IPS-NIHi11 (cell line): ENCODE measurements at regions not wholly inside any gene's neighbourhood (a gene's known extent, or its start where the extent isn't known, plus 50 kb on each side); places are given as distances from the start of the nearest gene placed in this dataset.
"Not testable (repeated sequence)": the region's sequence is repeated elsewhere in the genome, so short reads cannot be mapped to it uniquely, and the experiment has no call there.

Experiments used
- DNase-seq: peaks from one replicate; pipeline ENCODE4 v3.0.0; 2012; ENCODE audit warnings: mixed read lengths, low spot score

- DNase-seq, result not testable (repeated sequence)
These were observed 56.6 kb downstream of the CHST2 start for GRCh38 chr3:143175940-143176894.

DNA sequence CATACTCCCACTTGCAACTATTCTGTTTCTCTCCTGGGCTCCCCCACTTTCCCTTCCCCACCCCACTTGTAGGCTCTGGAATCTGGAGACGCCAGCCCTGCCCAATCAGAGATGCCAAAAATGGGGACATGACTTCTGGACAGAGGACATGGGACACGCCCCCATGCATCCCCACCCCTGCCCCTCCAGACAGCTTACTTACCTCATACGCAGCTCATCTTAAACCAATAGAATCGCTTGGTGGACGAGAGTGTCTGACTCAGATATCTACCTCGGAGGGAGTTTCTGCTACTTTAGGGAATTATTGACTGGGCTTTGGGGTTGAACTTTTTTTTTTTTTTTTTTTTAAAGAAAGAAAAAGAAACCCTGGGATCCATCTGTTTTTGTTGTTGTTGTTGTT lies 58.4 kb downstream of the CHST2 start:
- not testable (repeated sequence) for DNase-seq

DNA sequence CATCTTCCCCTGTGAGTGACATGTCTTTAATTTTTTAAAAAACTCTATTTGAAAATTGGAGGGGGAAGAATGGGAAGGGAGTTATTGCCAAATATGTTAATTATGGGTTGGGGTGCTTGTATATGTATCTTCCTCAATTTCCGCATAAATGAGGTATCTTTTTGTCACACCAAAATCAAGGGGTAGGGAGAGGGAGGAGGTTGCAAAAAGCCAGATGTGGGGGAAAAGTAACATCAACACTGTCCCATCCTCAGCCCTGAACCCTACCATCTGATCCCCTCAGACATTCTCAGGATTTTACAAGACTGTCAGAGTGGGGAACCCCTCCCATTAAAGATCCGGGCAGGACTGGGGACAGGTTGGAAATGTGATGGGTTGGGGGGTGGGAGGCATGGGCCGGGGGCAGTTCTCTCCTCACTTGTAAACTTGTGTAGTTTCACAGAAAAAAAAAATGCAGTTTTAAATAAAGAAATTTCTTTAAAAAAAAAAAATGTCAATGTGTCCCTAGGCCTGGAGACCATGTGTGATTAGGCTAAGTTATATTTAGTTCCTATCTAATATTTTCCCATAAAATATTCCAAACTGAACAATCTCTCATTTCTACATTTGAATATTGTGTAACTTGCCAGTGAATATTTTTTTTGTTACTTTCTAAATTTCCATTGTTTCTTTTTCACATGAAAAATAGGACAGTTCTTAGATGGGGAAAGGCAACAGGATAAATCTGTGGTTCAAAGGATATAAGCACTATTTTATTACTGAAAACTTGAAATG lies 59.4 kb downstream of the CHST2 start:
- not testable (repeated sequence) for DNase-seq

- DNase-seq, result no peak
These were observed 60.0 kb downstream of the CHST2 start for GRCh38 chr3:143179603-143180002.

- DNase-seq, result not testable (repeated sequence)
These were observed 61.3 kb downstream of the CHST2 start for GRCh38 chr3:143180860-143181259.

- DNase-seq, result not testable (repeated sequence)
These were observed 62.4 kb downstream of the CHST2 start for GRCh38 chr3:143181977-143182376.

GRCh38 chr3:143182866-143183664 lies 63.5 kb downstream of the CHST2 start:
- DNase-seq, result no peak

GRCh38 chr3:143183665-143183964 lies 64.0 kb downstream of the CHST2 start:
- no peak for DNase-seq

DNA sequence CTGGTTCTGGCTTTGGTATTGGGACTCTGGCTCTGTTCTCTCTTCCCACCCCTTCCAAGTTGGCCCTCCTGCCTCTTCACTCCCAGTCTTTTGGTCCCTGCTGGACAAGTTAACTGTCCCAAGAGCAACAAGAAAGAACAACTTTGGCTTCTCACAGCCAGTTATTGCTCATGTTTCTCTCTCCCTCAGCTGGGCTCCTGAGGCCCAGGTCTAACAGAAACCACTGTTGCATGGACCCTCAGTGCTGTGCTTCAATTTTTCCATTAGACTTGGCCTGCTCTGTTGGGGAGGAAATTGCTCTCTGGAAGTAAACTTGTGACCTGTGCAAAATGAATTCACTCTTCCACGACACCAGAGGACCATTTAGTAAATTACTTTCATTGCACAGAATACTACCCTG lies 64.5 kb downstream of the CHST2 start:
- DNase-seq, result no peak

DNA sequence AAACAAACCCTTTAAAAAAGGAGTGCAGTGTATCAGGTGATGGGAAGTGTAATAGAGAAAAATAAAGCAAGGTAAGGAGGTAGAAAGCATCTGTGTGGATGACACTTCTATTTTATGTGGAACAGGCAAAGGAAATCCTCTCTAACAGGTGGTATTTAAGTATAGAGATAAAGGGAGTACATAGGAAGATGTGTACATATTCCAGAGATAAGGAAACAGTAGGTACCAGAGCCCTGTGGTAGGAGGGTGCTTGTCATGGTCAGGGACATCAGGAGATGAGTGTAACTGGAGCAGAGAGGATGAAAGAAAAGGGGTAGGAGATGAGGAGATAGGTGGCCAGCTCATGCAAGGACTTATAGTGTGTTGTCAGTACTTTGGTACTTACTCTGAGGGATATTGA lies 65.8 kb downstream of the CHST2 start:
- DNase-seq, result no peak

DNA sequence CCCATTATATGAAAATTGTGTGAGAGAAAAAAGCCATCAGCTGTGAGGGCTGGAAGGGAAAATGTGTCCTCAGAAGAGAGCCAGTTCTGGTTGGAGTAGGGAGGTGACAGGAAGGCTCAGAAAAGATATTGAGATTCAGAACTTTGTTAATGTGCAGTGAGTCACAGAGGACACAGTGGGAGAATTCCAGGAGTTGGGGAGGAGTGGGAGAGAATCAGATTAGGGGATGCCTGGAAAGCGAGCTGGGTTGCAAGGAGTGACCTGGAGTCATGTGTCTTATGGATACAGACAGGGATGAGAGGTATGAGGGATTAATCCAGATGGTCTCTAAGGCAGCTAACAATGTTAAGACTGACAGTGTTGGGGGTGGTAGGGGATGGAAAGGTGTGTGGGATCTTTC lies 67.5 kb downstream of the CHST2 start:
- DNase-seq, result no peak

GRCh38 chr3:143188881-143189280 lies 69.3 kb downstream of the CHST2 start:
- DNase-seq, result no peak

DNA sequence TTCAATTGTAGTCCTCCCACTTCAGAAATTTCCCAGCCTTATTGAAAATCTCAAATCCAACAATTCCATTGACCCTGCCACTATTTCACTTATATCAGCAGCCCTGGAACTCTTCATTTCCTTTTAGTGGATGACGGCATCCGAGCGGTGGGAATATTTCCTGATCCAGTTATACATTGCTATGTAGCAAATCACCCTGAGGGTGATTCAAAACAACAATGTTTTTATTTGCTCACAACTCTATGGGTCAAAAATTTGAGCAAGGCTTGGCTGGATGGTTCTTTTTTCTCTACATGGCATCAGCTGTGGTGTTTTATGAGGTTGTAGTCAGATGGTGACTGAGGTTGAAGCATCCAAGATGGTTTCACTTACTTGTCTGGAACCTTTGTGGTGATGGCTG lies 70.5 kb downstream of the CHST2 start:
- DNase-seq, result no peak

DNA sequence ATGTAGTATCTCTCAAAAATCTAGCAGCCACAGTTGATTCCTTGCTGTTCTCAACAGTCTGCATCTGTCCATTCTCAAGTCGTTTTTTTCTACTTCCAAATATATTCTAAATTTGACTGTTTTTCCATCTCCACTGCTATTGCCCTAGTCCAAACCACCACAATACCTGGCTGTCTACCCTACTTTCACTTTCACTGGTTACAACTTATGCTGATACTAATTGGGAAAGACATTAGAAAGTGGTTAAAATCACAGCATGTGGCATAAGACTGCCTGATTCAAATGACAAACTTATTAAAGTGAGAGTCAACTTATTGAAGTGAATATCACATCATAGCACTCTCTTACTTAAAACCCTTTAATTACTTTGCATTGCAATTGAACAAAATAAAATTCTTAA lies 72.6 kb downstream of the CHST2 start:
- DNase-seq, result no peak

- no peak for DNase-seq
These were observed 80.7 kb downstream of the CHST2 start for GRCh38 chr3:143200001-143200924.

- DNase-seq, result no peak
These were observed 81.5 kb downstream of the CHST2 start for GRCh38 chr3:143201045-143201444.

DNA sequence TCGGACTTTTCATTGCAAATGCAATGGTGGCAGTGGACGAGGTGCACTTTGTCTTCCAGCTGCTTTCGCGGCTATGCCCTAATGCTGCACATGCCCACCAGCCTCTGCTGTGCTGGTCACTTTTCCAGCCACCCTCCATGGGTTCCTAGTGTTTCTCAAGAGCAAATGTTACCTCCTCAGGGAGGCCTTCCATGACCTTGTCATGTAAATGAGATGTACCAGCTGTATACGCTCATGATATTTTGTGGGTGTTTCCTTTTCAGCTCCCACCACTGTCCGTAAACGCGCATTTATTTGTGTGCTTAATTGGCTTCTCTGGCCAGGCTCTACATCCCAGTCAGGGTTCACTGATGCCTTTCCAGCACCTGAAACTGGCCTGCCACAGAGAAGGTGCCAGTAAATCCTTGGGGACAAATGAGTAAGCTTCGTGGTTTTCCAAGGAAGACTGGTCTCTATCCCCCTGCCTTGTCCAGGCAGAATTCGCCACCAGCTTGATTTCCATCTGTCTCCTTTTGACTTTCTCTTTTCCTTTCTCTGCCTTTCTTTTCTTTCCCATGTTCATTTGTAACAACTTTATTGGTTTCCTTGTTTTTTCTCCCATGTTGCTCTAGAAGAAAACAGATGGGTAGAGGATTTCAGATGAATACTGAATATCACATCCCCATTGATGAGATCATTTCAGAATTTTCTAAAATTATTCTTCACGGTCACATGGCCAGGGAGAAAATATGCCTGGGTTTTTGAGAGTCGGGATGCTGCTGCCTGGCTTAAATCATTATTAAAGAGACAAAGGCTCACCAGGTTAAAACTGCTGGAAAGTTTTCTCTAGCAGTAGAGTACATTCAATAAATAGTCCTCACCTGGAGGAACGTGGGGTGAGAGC lies 82.5 kb downstream of the CHST2 start:
- no peak for DNase-seq

DNA sequence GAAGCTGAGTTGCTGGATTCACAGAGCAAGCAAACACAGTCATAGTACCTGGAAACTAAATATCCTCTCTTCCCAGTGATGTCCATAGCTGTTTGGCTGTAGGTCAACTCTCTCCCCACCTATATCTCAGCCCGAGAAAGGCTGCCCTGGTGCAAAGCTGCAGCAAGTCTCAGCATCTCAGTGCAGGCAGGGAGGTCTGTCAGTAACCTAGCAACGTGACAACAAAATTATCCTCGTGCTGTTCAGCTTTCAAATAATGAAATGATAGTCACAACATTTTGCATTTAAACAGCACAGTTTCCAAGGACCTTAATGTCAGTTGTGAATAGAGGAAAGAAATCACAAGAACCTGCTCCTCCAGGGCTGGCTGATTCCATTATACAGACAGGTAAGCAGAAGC lies 83.6 kb downstream of the CHST2 start:
- DNase-seq, result no peak

DNA sequence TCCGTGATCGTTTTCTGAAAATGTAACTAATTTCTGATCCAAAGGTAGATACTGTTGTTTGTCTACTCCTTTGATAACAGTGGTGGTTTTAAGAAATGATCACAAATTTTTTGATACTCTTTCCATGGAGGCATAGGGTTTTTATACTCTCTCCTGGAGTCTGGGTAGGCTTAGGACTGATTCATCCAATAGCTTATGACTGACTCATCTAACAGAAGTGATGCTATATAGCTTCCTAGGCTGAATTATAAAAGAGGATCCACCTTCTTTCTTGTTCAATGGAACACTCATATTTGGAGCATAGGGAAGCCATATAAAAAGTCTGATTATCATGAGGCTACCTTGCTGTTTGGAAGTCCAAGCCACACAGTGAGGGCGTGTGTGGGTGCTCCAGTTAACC lies 84.3 kb downstream of the CHST2 start:
- no peak for DNase-seq

DNA sequence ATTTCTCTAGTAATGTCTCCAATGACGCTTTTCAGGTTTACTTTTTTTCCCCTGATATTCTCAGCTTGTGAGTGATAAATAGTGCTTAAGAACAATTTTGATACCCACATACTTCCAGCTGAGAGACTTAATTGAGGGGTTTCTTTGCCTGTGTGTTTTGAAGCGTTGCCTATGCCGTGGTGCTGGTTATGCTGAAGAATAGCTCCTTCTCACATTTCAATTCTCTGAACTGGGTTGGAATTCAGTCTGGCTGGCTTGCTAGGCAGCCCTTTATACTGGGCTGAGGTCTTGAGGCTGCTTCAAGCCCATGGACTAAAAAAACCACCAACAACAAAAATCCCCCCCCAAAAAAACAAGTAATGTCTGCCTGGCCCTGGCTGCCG lies 87.4 kb downstream of the CHST2 start:
- peak; percentile 37 for DNase-seq
